Right lobe of liver (tissue), 6 donors: ENCODE measurements at regions not wholly inside any gene's neighbourhood (a gene's known extent, or its start where the extent isn't known, plus 50 kb on each side); places are given as distances from the start of the nearest gene placed in this dataset.

Experiments used
- ATAC-seq, 4 donors: fragments of 200-7000 bp; cut with Tn5 transposase; one replicate each; pipeline ENCODE4 v1.9.1; 2020; ENCODE audit warnings: mild to moderate bottlenecking in 4 of 4, moderate library complexity in 4 of 4
- DNase-seq, 3 donors: peaks; one replicate each; pipeline ENCODE4 v3.0.0-alpha.2; 2020
- H3K27ac ChIP-seq, 3 donors: fragments of 200-600 bp; one replicate each; pipeline ENCODE4 v1.8.0; 2022
- H3K27me3 ChIP-seq, 2 donors: fragments of 200-600 bp; one replicate each; pipeline ENCODE4 v1.8.0; 2022
- H3K36me3 ChIP-seq, 4 donors: fragments of 200-600 bp; sonication (generic) in 1 of 4; one replicate each; pipeline versions ENCODE4 v1.5.1 to v1.8.0; 2017 to 2022; ENCODE audit warnings: control low read depth in 1 of 4
- H3K4me1 ChIP-seq, 4 donors: fragments of 200-600 bp; sonication (generic) in 1 of 4; one replicate each; pipeline versions ENCODE4 v1.5.1 to v1.8.0; 2017 to 2022; ENCODE audit warnings: control low read depth in 1 of 4
- H3K4me3 ChIP-seq, 3 donors: fragments of 200-600 bp; one replicate each; pipeline ENCODE4 v1.8.0; 2022
- H3K9me3 ChIP-seq, 4 donors: fragments of 200-600 bp; sonication (generic) in 1 of 4; one replicate each; pipeline versions ENCODE4 v1.5.1 to v1.8.0; 2017 to 2022; ENCODE audit warnings: control low read depth in 1 of 4
- CTCF ChIP-seq, 4 donors: fragments of 200-600 bp in 3 of 4; fragments of 450-650 bp in 1 of 4; IDR thresholded peaks; one replicate each; pipeline versions ENCODE4 v1.5.1 to v1.8.0; 2016 to 2022; ENCODE audit warnings: antibody characterized with exemption in 4 of 4, mild to moderate bottlenecking in 2 of 4
- POLR2A ChIP-seq: fragments of 450-650 bp; IDR thresholded peaks from one replicate; pipeline ENCODE4 v1.6.1; 2017; ENCODE audit warnings: antibody characterized with exemption, mild to moderate bottlenecking
- WGBS: methylation state at CpG from one replicate; pipeline ENCODE4 v1.1.6; 2018; ENCODE audit warnings: low coverage, low lambda C conversion rate; ENCODE audit not compliant: insufficient coverage; ENCODE audit errors: missing lambda C conversion rate; 5-methylcytosine and 5-hydroxymethylcytosine counted together
- intact Hi-C, 2 donors: fragments of 100-400 bp; cut with DNase I; formaldehyde crosslinking; loops; one replicate each; pipeline versions ENCODE4 v1.11.2 to v1.14.1; 2022
- donor health status: DM: no; HTN: yes; CAD: no.
- donor health status: DM: no; HTN: no; CAD: no.
- donor health status: DM: no; HTN: no; CAD: no.
- donor health status: DM: no; HTN: yes; CAD: no.
- donor health status: DM: no; HTN: yes; CAD: no.

GRCh38 chr10:117783698-117784395 lies 241.3 kb downstream of the EMX2 start:
- TF ChIP-seq POLR2A (no peak), CTCF (IDR thresholded peaks at IDR 0.05) (no peak)
- no peak overlapping the region for H3K27ac ChIP-seq
- no peak overlapping the region for H3K4me3 ChIP-seq
- intact Hi-C loops = no loop called here
- DNase-seq = no peak
- H3K9me3 ChIP-seq = no peaks in the 10 kb centered on the region
- no peaks in the 10 kb centered on the region for H3K27me3 ChIP-seq
- 72% methylated on average over 5 of the region's 14 CpGs for WGBS
- ATAC-seq = no peak
- H3K4me1 ChIP-seq = no peaks in the 10 kb centered on the region
- H3K36me3 ChIP-seq = no peaks in the 10 kb centered on the region

GRCh38 chr10:117784776-117785175 lies 242.2 kb downstream of the EMX2 start:
- Histone ChIP-seq H3K36me3 (no peaks in the 10 kb centered on the region), H3K9me3 (no peaks in the 10 kb centered on the region), H3K4me3 (no peak overlapping the region), H3K27me3 (no peaks in the 10 kb centered on the region), H3K4me1 (no peaks in the 10 kb centered on the region), H3K27ac (no peak overlapping the region)
- ATAC-seq (no peak), DNase-seq (no peak)
- WGBS = 94% methylated on average over 2 of the region's 3 CpGs
- intact Hi-C loops = no loop called here
- TF ChIP-seq POLR2A (no peak), CTCF (IDR thresholded peaks at IDR 0.05) (no peak)

- no peaks in the 10 kb centered on the region for H3K4me1 ChIP-seq
- intact Hi-C loops = no loop called here
- H3K4me3 ChIP-seq = no peak overlapping the region
- H3K9me3 ChIP-seq = no peaks in the 10 kb centered on the region
- H3K27ac ChIP-seq = no peak overlapping the region
- 61% methylated on average over 3 of the region's 3 CpGs for WGBS
- DNase-seq (no peak), ATAC-seq (no peak)
- H3K27me3 ChIP-seq = no peaks in the 10 kb centered on the region
- no peaks in the 10 kb centered on the region for H3K36me3 ChIP-seq
- TF ChIP-seq POLR2A = no peak
- TF ChIP-seq CTCF (IDR thresholded peaks at IDR 0.05) = no peak
Measured at GRCh38 chr10:117788911-117789310, 246.4 kb downstream of the EMX2 start.

- Histone ChIP-seq H3K36me3 (no peaks in the 10 kb centered on the region), H3K4me1 (no peaks in the 10 kb centered on the region), H3K9me3 (no peaks in the 10 kb centered on the region), H3K27me3 (no peaks in the 10 kb centered on the region), H3K4me3 (no peak overlapping the region), H3K27ac (no peak overlapping the region)
- no peak for DNase-seq
- intact Hi-C loops = no loop called here
- no peak for TF ChIP-seq POLR2A
- no peak for TF ChIP-seq CTCF (IDR thresholded peaks at IDR 0.05)
- no peak for ATAC-seq
- 71% methylated on average over 4 of the region's 4 CpGs for WGBS
Measured at GRCh38 chr10:117790179-117790578, 247.6 kb downstream of the EMX2 start.

GRCh38 chr10:117790621-117791020 lies 248.1 kb downstream of the EMX2 start:
- ATAC-seq (no peak), DNase-seq (no peak)
- Histone ChIP-seq H3K27me3 (no peaks in the 10 kb centered on the region), H3K9me3 (no peaks in the 10 kb centered on the region), H3K36me3 (no peaks in the 10 kb centered on the region), H3K27ac (no peak overlapping the region), H3K4me3 (no peak overlapping the region), H3K4me1 (no peaks in the 10 kb centered on the region)
- TF ChIP-seq CTCF (IDR thresholded peaks at IDR 0.05) = no peak
- TF ChIP-seq POLR2A = no peak
- 51% methylated on average over 7 of the region's 7 CpGs for WGBS
- intact Hi-C loops = no loop called here
